GM19397 (cell line): ENCODE measurements at regions not wholly inside any gene's neighbourhood (a gene's known extent, or its start where the extent isn't known, plus 50 kb on each side); places are given as distances from the start of the nearest gene placed in this dataset.
"Not testable (repeated sequence)": the region's sequence is repeated elsewhere in the genome, so short reads cannot be mapped to it uniquely, and the experiment has no call there.

ENCODE experiments used
- ATAC-seq: cut with Tn5 transposase; IDR thresholded peaks from one replicate; pipeline ENCODE4 v1.9.1; 2021; ENCODE audit warnings: mild to moderate bottlenecking, moderate library complexity; ENCODE audit not compliant: unreplicated experiment

- no peak for ATAC-seq
These were observed 91.6 kb downstream of the FZD1 start for GRCh38 chr7:91355695-91356435.

- ATAC-seq: no peak
These were observed 92.7 kb downstream of the FZD1 start for GRCh38 chr7:91356915-91357314.

GRCh38 chr7:91357379-91357778 is 93.1 kb downstream of the FZD1 start:
- ATAC-seq: no peak

GRCh38 chr7:91357901-91358300 is 93.7 kb downstream of the FZD1 start:
- no peak for ATAC-seq

DNA sequence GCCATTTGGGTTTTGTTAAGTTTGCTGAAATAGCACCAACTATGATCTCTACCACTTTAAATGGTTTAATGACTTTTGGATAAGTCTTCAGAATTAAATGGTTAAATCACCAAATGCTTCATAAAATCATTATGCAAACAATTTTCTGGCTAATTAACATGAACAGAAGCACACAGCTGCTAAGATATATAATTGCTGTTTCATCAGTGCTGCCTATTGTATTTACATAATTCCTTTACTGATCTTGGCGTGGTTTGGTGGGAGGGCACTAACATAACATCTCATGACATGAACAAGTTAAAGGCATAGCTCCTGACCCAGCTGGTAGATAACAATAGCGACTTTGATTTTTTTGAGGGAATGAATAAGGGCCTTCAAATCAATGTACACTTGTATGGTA is 94.1 kb downstream of the FZD1 start:
- ATAC-seq: no peak

DNA sequence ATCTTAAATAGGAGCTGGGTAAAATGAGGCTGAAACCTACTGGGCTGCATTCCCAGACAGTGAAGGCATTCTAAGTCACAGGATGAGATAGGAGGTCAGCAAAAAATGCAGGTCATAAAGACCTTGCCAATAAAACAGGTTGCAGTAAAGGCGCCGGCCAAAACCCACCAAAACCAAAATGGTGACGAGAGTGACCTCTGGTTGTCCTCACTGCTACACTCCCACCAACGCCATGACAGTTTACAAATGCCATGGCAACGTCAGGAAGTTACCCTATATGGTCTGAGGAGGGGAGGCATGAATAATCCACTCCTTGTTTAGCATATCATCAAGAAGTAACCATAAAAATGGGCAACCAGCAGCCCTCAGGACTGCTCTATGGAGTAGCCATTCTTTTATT is 100.9 kb downstream of the FZD1 start:
- ATAC-seq: not testable (repeated sequence)

GRCh38 chr7:91366091-91366490 is 101.9 kb downstream of the FZD1 start:
- no peak for ATAC-seq

GRCh38 chr7:91367812-91368578 is 103.8 kb downstream of the FZD1 start:
- ATAC-seq: no peak

- ATAC-seq: no peak
These were observed 108.1 kb downstream of the FZD1 start for GRCh38 chr7:91372323-91372722.

- no peak for ATAC-seq
These were observed 109.0 kb downstream of the FZD1 start for GRCh38 chr7:91373111-91373800.

GRCh38 chr7:91374321-91374989 is 110.2 kb downstream of the FZD1 start:
- ATAC-seq: no peak

DNA sequence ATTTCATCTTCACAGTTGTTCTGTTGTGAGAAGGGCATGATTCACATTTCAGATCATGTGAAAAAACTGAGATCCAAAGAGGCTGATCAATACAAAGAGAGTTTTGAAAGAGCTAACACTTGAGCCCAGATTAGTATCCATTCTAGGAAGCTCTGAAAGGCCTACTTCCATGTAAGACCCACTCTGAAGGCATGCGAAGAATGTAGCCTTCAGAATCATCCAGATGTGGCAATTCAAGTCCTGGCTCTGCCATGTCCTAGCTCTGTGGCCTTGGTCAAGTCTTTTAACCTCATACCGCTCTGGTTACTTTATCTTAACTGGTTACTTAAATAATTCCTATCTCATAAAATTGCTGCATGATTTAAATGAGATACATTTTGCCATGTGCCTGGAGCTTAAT is 111.1 kb downstream of the FZD1 start:
- no peak for ATAC-seq

- ATAC-seq: no peak
These were observed 113.9 kb downstream of the FZD1 start for GRCh38 chr7:91378131-91378530.

DNA sequence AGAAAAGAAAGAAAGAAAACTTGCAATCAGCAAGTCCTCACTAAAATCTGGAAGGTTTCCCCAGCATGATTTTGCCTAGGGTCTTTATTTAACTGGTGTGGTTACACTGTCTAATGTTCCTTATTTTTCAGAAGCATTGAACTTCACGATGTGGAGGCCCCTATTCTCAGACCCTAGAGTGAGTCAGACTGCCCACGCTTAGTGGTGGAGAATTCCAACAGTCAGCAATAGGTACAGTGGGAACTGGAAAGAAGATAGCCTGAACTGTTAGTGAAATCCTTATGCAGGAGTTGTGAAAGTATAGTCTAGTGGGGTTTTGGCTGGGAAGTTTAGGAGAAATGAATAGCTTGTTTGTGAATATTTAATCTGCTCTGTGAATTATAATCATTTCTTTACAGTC is 115.0 kb downstream of the FZD1 start:
- no peak for ATAC-seq

DNA sequence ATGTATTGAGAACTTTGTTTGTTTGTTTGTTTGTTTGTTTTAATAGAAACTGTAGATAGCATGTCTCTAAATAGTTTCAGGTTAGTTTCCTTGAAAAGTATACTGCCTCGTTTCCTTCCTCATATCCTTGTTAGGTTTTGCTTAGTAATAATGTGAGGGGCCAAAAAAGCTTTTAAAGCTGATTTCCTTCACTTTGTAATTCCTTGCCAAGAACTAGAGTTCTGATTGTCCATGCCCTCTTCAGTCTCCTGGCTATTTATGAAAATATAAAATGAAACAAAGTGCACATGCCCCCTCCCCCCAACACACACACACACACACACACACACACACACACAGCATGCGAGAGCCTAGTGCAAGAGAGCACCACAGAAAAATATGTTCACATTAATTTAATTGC is 115.8 kb downstream of the FZD1 start:
- no peak for ATAC-seq

- ATAC-seq: no peak
These were observed 119.0 kb downstream of the FZD1 start for GRCh38 chr7:91383053-91383904.

DNA sequence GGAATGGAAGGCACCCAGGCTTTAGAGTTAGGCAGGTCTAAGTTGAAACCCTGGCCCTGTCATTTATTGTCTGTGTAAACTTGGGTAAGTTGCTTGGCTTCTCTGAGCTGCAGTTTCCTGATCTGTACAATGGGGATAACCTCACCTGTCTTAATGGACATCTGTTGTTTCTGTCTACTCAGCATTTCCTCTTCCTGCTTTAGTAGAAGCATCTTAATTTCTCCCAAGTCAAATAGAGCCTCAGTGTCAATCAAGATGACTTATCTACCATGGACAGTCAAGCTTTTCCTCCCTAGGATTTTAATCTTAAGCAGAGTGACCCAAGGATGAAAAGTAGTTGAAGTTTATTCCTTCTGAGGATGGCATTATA is 119.7 kb downstream of the FZD1 start:
- ATAC-seq: no peak

DNA sequence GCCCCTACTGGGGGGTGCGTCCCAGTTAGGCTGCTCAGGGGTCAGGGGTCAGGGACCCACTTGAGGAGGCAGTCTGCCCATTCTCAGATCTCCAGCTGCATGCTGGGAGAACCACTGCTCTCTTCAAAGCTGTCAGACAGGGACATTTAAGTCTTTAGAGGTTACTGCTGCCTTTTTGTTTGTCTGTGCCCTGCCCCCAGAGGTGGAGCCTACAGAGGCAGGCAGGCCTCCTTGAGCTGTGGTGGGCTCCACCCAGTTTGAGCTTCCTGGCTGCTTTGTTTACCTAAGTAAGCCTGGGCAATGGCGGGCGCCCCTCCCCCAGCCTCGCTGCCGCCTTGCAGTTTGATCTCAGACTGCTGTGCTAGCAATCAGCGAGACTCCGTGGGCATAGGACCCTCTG is 130.5 kb downstream of the FZD1 start:
- not testable (repeated sequence) for ATAC-seq

- not testable (repeated sequence) for ATAC-seq
These were observed 131.1 kb downstream of the FZD1 start for GRCh38 chr7:91395313-91395712.

DNA sequence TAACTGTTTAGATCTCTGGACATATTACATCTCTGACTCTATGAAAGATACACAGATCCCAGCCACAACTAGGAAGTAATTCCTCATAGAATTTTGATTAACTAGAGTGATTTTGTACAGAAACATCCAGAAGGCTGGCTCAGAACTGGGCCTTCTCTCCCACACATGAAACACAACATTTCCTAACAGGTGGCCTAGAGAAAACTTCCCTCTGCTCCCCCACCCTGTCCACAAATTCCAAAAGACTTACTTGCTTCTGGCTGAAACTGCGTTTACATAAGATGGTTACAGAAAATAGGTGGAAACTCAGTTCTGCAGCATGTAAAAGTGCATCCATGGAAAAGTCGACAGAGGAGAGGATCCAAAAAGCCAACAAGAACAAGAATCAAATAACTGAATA is 132.9 kb downstream of the FZD1 start:
- ATAC-seq: no peak
